HG02588 (cell line): ENCODE measurements at regions not wholly inside any gene's neighbourhood (a gene's known extent, or its start where the extent isn't known, plus 50 kb on each side); places are given as distances from the start of the nearest gene placed in this dataset.
"Not testable (repeated sequence)": the region's sequence is repeated elsewhere in the genome, so short reads cannot be mapped to it uniquely, and the experiment has no call there.

Experiments used
- ATAC-seq: cut with Tn5 transposase; IDR thresholded peaks from one replicate; pipeline ENCODE4 v1.9.1; 2021; ENCODE audit warnings: mild to moderate bottlenecking, moderate library complexity; ENCODE audit not compliant: unreplicated experiment

DNA sequence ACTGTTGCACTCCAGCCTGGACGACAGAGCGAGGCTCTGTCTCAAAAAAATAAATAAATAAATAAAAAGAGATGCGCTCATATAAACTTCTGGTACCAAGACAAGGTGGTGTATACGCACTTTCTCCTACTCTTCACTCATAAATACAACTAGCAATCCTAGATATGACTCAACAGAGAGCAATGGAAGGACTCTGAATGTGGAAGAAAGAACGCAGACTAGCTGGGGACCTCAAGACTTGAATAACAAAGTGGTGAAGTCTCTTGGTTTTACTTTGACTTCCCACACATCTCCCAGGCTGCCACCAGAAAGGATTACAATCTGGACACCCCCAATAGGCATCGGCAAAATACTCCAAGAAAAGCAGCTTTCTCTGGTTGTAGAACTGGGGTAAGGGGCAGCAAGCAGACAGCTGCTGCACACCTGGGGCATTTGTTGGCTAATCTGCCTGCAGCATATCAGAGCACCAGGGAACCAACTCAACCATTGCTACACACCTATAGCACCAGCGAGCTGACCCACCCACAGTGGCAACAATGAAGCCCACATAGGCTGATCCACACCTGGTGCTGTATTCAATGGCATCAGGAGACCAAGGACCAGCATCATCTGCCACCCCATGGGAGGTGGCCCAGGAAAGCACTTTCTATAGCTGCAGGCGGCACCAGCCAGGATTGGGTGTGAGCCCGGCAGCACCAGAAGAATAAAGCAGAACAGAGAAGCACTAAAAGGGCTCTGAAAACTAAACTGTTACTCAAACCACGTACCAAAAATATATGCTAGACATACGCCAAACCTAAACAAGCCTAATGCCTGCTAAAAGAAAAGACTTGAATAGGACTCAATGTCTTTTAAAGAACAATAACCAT lies 1231.7 kb upstream of the TMEM132C start:
- no peak for ATAC-seq

DNA sequence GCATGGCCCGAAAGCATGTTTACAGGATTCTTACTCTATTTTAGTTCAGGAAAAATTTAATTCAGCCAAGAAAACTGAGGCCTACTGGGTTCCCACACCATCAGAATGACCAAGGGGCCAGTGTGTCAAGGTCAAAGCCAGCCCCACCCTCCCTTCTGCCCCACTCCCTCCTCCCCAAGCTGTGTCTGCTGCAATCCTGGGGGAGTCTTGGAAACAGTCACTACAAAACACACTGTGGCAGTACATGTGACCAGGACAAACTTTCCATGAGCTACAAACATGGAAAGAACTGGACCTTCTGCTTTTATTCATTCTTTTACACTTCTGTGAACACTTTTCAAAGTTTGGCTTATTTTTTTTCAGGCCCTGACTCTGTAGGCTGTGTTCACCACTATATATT lies 1228.8 kb upstream of the TMEM132C start:
- no peak for ATAC-seq

DNA sequence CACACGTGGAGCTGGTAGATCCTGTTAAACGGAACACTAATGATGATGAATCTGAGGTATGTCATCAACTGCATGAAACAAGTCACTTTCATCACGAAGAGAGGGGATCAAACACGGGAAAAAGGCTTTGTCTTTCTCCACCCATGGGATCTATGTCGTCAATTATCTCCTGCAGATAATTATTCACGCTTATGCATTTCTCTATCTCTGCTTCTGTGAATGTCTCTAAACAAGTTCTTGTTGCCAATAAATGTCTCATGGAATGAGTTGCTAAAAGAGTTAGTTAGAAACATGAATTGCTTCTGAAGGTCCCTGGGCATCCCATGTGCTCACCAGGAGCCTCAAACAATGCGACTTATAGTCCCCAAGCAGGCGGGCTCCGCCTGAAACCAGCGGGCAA lies 1228.2 kb upstream of the TMEM132C start:
- no peak for ATAC-seq

DNA sequence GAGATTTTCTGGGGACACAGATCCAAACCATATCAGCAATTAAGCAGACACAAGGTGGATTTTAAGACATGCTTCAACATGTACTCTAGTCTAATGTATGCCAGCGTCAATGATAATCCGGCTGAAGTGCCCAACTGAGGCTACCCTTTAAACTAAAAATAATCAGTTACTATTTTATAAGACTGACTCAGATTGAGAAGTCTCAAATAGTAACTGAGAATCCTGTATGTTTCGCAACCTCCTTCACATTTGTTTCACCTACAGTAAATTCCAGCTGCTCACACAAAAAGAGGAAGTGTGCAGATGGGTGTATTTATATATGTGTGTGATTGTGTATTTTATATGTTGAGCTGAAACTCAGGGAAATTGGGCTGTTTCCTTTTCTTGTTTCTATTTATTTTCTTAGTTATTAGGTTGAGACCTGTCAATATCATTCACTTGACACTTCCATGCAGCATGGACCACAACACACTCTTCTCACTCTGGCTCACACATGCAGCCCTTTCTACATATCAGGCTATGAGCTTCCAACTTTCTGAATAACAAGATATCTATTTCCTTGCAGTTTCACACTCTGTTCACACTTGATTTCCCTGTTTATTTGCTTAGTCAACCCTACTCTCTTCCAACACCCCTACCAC lies 1224.9 kb upstream of the TMEM132C start:
- ATAC-seq = peak; percentile 97

DNA sequence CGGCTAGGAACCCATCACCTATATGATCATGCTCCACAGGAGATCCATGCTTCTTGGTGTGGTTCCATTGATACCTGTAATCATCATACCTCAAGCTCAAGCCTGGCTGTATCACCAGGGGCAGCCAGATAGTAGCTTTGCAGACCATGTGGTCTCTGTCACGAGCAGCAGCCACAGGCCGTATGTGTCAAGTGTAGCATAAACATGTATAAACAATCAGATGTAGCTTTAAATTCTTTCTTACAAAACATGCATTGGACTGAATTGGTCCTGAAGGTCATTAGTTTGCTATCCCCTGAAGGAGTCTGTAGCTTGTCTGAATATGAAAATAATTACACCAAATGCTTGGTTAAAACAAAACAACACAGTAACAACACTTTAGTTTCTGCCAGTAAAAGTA lies 1223.2 kb upstream of the TMEM132C start:
- no peak for ATAC-seq

DNA sequence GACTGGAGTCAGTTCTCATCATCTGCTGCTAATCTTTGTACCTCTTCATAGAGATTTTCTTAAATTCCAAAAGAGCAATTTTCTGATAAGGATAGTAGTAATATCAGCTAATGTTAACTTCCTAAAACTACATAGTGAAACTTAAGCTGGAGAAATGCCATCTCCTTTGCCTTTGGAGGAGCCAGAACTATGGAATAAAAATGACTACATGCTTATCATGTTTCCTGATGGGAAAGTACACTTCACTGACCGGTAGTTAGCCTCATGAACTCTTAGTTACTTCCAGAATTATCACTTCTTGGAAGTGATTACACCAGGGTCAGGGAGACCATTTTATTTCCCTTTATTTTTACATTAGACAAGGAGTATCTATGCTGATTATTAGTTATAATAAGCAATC lies 1222.1 kb upstream of the TMEM132C start:
- no peak for ATAC-seq

DNA sequence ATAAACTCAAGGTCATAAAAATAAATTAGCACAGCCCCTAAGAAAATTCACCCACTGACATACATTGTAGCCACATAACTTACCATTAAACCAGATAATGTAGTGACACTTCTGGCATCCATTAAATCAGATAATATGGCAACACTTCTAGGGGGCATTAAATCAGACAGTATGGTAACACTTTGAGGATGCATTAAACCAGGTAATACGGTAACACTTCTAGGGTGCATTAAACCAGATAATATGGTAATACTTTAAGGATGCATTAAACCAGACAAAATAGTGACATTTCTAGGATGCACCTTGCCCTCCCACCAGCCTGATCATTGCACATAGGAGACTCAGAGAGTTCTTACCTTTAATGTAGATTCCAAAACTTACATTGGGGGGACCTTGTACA lies 1220.5 kb upstream of the TMEM132C start:
- no peak for ATAC-seq

DNA sequence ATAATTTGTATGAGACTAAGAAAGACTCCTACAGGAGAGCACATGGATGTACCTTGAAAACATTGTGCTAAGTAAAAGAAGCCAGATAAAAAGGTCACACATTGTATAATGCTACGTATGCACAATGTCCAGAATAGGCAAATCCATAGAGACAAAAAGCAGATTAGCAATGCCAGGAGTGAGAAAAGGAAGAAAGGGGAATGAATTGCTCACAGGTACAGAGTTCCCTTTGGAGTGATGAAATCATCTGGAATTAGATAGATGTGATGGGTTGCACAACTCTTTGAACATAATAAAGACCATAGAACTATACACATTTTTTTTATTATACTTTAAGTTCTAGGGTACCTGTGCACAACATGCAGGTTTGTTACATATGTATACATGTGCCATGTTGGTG lies 1218.9 kb upstream of the TMEM132C start:
- ATAC-seq = no peak

DNA sequence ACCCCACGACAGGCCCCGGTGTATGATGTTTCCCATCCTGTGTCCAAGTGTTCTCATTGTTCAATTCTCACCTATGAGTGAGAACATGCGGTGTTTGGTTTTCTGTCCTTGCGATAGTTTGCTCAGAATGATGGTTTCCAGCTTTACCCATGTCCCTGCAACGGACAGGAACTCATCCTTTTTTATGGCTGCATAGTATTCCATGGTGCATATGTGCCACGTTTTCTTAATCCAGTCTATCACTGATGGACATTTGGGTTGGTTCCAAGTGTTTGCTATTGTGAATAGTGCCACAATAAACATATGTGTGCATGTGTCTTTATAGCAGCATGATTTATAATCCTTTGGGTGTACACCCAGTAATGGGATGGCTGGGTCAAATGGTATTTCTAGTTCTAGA lies 1218.4 kb upstream of the TMEM132C start:
- not testable (repeated sequence) for ATAC-seq

DNA sequence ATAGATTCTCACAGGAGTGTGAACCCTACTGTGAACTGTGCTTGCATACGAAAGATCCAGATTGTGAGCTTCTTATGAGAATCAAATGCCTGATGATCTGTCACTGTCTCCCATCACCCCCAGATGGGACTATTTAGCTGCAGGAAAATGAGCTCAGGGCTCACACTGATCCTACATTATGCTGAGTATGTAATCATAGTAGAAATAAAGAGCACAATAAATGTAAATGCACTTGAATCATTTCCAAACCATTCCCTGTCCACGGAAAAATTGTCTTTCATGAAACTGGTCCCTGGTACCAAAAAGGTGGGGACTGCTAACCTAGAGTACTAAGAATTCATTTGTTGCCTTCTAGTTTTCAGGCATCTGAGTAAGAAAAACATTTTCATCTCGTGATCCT lies 1215.8 kb upstream of the TMEM132C start:
- ATAC-seq = no peak

DNA sequence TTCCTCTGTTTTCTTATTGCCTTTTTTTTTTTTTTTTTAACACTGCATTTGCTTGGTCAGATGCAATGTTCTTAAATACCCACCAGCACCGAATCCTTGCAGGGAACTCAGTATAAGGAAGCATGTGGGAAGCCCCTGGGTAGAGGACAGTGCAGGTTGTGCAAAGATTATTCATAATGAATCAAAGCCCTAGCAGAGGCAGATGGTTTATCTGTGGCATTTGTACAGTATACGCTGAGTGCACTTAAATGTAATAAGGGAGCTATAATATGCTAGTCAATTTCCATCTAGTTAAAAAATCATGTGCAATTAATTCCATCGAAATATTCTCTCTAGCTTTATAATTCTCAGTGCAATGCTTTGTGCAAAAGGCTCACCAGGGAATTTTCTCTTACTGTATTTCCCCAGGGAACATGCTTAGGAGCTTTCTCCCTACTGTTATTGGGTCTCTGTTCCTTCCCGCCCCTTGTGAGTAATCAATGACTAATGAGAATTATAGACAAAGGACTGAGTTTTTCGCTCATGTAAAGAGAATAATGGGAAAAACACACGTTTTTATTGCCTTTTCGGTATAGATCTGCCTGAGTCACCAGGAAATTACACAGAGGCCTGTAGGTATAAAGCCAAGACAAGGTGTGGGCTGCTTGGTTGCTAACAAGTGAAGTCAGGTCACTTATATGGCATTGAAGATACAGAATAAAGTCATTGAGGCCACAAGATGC lies 1214.3 kb upstream of the TMEM132C start:
- ATAC-seq = no peak

DNA sequence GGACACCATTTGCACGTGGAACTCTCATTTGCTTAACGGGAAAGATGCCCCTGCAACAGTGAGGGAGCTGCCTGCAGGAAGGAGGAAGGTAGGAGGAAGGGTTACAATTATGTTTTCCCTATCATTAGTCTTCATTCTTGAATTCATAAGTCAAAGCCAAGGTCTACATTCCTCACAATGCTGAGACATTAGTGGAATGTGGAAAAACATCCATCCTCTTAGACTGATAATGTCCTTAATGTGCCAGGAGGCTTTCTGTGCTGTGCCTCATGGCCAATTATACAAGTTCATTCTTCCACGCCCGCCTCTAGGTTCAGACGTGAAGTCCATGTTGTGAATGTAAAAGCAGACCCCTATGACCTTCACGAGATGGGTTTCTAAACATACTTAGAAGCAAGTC lies 1212.4 kb upstream of the TMEM132C start:
- no peak for ATAC-seq

DNA sequence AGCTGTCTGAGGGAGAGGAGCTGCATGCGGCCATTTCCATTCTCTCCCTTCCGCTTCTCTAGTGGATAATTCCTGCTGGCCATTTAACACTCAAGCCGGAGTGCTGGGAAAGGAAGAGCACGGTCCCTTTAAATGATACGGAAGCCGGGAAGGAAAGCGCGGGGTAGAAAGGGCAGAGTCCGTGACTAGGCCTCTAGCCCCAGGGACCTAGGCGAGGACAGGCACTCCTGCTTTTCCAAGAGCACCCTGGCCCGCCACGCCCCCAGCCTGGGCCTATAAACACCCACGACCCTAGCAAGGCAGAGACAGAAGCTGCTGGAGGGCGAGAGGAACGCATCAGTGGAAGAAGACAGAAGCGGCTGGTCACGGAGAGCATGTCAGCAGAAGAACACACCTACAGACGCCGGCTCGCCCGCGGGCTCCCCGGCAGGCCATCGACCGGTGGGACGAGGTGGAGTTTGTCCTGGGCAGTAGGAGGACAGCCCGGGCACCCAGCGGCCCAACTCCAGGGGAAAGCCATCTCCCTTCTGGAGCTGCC lies 1206.6 kb upstream of the TMEM132C start:
- no peak for ATAC-seq

DNA sequence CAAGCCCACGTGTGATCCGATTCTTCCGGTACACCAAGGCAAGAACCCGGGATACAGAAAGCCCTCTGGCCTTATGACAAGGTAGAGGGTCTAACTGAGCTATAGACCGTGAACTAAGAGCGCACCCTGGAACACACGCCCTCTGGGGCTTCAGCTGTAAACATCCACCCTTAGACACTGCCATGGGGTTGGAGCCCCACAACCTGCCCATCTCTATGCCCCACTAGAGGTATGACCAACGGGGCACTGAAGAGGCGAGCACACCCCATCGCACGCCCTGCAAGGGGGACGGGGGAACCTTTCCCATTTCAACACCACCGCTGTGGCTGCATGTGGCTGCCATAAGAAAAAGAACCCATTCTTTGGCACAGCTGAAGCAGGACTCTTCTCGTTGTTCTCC lies 1206.0 kb upstream of the TMEM132C start:
- ATAC-seq = no peak

DNA sequence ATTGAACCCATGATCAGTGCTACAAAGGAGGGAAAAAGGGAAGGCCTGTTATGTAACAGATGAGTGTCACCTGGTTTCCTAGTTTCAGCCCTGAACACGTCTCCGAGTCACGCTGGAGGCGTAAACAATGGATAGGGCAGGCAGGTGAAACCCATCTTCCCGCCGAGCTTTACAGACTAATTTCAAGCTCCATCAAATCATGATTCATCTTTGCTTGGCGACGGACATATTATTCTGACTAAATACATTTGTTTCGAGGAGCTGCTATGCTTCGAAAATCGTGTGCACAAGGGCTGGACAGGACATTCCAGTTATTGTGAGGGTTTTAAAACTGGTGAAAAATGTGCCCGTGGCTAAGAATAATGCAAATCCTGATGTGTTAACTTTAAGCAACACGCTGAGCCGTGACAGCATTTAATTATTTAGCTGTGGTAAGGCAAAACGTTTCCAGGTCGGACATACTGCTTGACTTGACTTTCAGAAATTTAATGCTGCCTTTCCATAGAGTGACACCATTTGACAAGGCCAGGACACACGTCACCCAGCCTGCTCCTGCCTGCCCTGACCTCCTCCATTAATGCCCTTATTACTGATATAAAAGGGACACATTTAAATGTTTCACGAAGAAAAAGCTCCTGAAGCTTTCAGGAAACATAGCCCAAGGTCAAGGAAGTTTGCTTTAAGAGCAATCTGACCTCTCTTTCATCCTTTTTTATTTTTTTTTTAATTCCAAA lies 1203.5 kb upstream of the TMEM132C start:
- no peak for ATAC-seq

DNA sequence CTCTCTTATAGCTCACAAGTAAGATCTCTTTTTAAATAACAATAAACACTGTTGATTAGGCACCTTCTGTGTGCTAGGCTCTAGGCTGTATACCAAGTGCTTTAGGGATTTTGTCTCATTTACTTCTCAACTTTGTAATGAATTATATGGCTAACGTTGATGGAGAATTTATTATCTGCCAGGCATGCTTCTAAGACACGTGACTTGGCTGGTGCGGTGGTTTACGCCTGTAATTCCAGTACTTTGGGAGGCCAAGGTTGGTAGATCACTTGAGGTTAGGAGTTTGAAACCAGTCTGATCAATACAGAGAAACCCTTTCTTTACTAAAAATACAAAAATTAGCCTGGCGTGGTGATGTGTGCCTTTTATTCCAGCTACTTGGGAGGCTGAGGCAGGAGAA lies 1202.8 kb upstream of the TMEM132C start:
- ATAC-seq = no peak

DNA sequence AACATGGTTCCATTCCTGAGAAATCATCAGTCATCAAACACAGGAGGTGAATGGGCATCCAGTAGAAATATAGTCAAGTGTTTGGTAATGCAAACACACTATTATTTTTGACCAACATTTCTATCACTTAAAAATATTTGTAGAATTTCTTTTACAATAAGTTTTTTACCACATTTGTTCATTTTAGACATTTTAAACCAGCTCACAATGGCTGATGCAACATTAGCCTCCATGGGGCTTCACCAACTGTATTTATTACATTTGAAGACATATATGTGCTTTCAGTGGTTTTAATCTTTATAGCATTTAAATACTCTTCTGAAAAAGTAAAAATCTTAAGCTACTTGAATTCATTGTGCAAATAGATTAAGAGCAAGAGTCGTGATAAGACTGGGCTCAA lies 1201.4 kb upstream of the TMEM132C start:
- ATAC-seq = no peak

DNA sequence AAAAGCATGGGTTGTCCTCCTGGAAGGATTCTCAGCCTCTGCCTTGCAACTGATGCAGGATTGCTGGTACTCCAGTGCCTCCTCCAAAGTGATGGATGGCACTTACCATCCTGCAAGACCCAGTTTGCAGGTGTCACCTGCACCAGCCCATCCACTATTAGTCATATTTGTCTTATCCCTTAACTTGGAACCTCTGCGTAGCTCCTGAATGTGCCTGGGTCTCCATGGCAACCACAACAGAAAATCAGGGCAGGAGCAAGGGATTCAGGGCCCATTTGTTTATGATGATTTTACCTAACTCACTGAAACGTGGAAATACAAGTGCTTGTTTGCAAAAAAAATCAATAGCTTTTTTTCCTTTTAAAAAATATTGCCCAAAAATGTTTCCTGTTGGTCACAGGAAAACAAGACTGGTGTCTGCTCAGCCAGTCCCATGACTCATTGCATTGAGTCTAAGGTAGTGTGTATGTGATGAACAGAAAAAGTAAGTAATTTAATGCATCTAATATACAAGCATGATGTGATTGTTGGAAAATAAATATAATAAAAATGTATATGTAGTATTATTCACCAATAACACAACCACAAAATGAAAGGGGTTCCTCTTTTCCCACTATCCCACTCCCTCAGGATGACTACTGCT lies 1196.3 kb upstream of the TMEM132C start:
- no peak for ATAC-seq

DNA sequence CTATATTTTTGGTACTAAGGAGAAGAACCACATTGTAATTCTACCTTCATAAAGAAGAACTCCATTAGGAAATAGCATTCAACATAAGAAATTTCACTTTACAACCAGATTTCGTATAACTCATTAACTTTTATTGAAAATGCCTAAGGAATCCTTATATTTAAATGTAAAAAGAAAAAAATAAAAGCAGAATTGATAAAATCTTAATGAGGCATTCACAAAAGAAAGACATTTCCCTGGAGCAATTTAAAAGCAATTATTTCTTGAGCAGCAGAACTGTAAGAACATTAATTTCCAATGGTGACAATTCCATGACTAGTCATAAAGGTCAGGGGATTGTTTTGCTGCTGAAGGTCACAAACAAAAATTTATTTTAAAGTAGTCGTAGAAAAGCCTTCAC lies 1192.8 kb upstream of the TMEM132C start:
- ATAC-seq = no peak

DNA sequence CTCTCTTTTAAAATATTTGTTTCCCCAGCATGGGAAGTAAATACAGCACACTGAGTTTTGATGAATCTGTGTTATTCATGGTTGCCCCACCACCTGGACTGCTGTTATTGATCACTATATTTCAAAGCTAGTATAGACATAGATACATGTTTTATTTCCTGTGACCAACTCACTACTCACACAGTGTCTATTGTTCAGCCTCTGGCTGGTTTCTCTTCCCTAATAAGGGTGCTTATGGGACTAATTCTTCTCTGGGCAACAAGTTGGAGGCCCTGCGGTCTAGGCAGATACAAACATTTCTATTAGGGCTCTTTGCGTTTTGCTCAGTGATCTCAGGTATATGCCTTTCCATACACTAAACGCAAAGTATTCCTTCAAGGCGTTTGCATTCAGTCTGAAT lies 1191.0 kb upstream of the TMEM132C start:
- ATAC-seq = no peak
